ENCODE measurements at regions not wholly inside any gene's neighbourhood (a gene's known extent, or its start where the extent isn't known, plus 50 kb on each side); places are given as distances from the start of the nearest gene placed in this dataset.
A peak's percentile ranks its signal among the peaks of the same experiment; 100 is the strongest.

GRCh38 chr9:126166866-126167265 lies 159.8 kb upstream of the MVB12B start:
- Mint-ChIP-seq H3K36me3 (ENCODE audit: low read depth) (no peaks in the 10 kb centered on the region), H3K4me1 (no peaks in the 10 kb centered on the region; the same call in 2 of the 3 replicates), H3K4me3 (no peak overlapping the region), H3K27me3 (ENCODE audit: insufficient read depth, low read depth, poor library complexity) (peaks cover 3% of the 10 kb centered on the region), H3K9me3 (no peaks in the 10 kb centered on the region), H3K27ac (no peak overlapping the region)
- Histone ChIP-seq H3K4me1 (ENCODE audit: insufficient read depth) (no peaks in the 10 kb centered on the region), H3K27ac (ENCODE audit: low read depth) (no peak overlapping the region), H4K20me1 (replicated peaks; ENCODE audit: insufficient read depth) (no peaks in the 10 kb centered on the region), H3K36me3 (ENCODE audit: insufficient read depth) (no peaks in the 10 kb centered on the region), H3K27me3 (ENCODE audit: insufficient read depth) (no peaks in the 10 kb centered on the region), H3K79me2 (replicated peaks; ENCODE audit: insufficient read depth) (no peaks in the 10 kb centered on the region), H3K4me3 (no peak overlapping the region), H3K4me2 (no peak overlapping the region), H2AFZ (no peak overlapping the region), H3K9me2 (ENCODE audit: insufficient read depth) (no peaks in the 10 kb centered on the region), H3F3A (replicated peaks; ENCODE audit: low read depth) (no peaks in the 10 kb centered on the region)
- no peak for DNase-seq (ENCODE audit: low spot score)
- no peak for ATAC-seq
- no peak for TF ChIP-seq STAT1 (IDR thresholded peaks at IDR 0.05; ENCODE audit: unreplicated experiment)
- TF ChIP-seq CREB1 (CRISPR knock-in tag; IDR thresholded peaks at IDR 0.05; ENCODE audit: low read depth) = no peak
- TF ChIP-seq REST (IDR thresholded peaks at IDR 0.05; ENCODE audit: unreplicated experiment) = no peak
- no peak for TF ChIP-seq ZNF331 (CRISPR knock-in tag; IDR thresholded peaks at IDR 0.05; ENCODE audit: low read depth)
- no peak for TF ChIP-seq EZH2 (IDR thresholded peaks at IDR 0.05; ENCODE audit: low read depth, unreplicated experiment)
- TF ChIP-seq JUNB (IDR thresholded peaks at IDR 0.05; ENCODE audit: unreplicated experiment) = no peak
- no peak for TF ChIP-seq NANOG (IDR thresholded peaks at IDR 0.05; ENCODE audit: borderline replicate concordance)

DNA sequence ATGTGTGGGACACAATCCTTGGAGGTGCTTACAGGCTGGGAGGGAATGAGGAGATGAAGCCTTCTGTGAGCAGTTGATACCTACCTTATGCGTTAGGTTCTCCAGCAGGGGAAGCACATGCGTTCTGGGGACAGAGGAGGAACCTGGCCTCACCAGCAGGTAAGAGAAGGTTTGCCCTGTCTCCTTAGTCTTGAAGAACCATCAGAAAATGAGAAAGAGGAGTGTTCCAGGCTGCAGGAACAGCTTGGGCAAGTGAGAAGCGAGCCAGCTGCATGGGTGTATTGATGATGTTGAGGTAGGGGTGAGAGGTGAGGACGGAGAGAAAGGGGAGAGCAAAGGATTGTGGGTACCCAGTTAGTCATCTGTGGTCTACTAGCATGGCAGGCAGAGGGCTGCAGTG lies 156.9 kb upstream of the MVB12B start:
- Histone ChIP-seq H4K20me1 (replicated peaks; ENCODE audit: insufficient read depth) (no peaks in the 10 kb centered on the region), H3F3A (replicated peaks; ENCODE audit: low read depth) (no peaks in the 10 kb centered on the region), H3K4me1 (ENCODE audit: insufficient read depth) (no peaks in the 10 kb centered on the region), H2AFZ (peak overlapping the region; percentile 38; the same call in 1 of the 2 replicates), H3K4me2 (no peak overlapping the region), H3K36me3 (ENCODE audit: insufficient read depth) (no peaks in the 10 kb centered on the region), H3K27me3 (ENCODE audit: insufficient read depth) (no peaks in the 10 kb centered on the region), H3K27ac (ENCODE audit: low read depth) (no peak overlapping the region), H3K9me2 (ENCODE audit: insufficient read depth) (no peaks in the 10 kb centered on the region), H3K79me2 (replicated peaks; ENCODE audit: insufficient read depth) (no peaks in the 10 kb centered on the region), H3K4me3 (no peak overlapping the region)
- ATAC-seq = no peak
- no peaks in the 10 kb centered on the region; the same call in 2 of the 3 replicates for H3K4me1 Mint-ChIP-seq
- peaks cover 6% of the 10 kb centered on the region for H3K27me3 Mint-ChIP-seq (ENCODE audit: insufficient read depth, low read depth, poor library complexity)
- DNase-seq (ENCODE audit: low spot score) = no peak
- H3K27ac Mint-ChIP-seq = no peak overlapping the region
- no peak overlapping the region for H3K4me3 Mint-ChIP-seq
- H3K36me3 Mint-ChIP-seq (ENCODE audit: low read depth) = no peaks in the 10 kb centered on the region
- H3K9me3 Mint-ChIP-seq = no peaks in the 10 kb centered on the region
- TF ChIP-seq JUNB (IDR thresholded peaks at IDR 0.05; ENCODE audit: unreplicated experiment) (no peak), POLR2AphosphoS5 (IDR thresholded peaks at IDR 0.05; ENCODE audit: low read depth) (no peak), CREB1 (CRISPR knock-in tag; IDR thresholded peaks at IDR 0.05; ENCODE audit: low read depth) (no peak), REST (IDR thresholded peaks at IDR 0.05; ENCODE audit: unreplicated experiment) (no peak), ZNF331 (CRISPR knock-in tag; IDR thresholded peaks at IDR 0.05; ENCODE audit: low read depth) (no peak), STAT1 (IDR thresholded peaks at IDR 0.05; ENCODE audit: unreplicated experiment) (no peak), NANOG (IDR thresholded peaks at IDR 0.05; ENCODE audit: borderline replicate concordance) (no peak)
- TF ChIP-seq, protein P1, sequence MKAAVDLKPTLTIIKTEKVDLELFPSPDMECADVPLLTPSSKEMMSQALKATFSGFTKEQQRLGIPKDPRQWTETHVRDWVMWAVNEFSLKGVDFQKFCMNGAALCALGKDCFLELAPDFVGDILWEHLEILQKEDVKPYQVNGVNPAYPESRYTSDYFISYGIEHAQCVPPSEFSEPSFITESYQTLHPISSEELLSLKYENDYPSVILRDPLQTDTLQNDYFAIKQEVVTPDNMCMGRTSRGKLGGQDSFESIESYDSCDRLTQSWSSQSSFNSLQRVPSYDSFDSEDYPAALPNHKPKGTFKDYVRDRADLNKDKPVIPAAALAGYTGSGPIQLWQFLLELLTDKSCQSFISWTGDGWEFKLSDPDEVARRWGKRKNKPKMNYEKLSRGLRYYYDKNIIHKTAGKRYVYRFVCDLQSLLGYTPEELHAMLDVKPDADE (IDR thresholded peaks at IDR 0.05) = no peak

Data from GM23338 (cell line).